Natural killer cell (primary cell): ENCODE measurements at regions not wholly inside any gene's neighbourhood (a gene's known extent, or its start where the extent isn't known, plus 50 kb on each side); places are given as distances from the start of the nearest gene placed in this dataset.

Experiments
- ATAC-seq, 3 donors: fragments of 150-1000 bp in 2 of 3; fragments of 200-7000 bp in 1 of 3; cut with Tn5 transposase; 1 replicate in 1 of 3; 2 replicates in 2 of 3; pipeline ENCODE4 v1.10.0; 2021; ENCODE audit warnings: mild to moderate bottlenecking in 2 of 3, moderate library complexity in 2 of 3
- DNase-seq, 2 donors: peaks; one replicate each; pipeline versions ENCODE4 v3.0.0 to v3.0.0-alpha.2; 2013 to 2021; ENCODE audit warnings: mixed read lengths in 1 of 2
- H3K27ac ChIP-seq: one replicate; pipeline ENCODE4 v1.5.1; 2013; ENCODE audit warnings: mild to moderate bottlenecking, low read length
- H3K27me3 ChIP-seq: one replicate; pipeline ENCODE4 v1.6.1; 2013; ENCODE audit warnings: low read length; ENCODE audit not compliant: control insufficient read depth, insufficient read depth
- H3K36me3 ChIP-seq: one replicate; pipeline ENCODE4 v1.6.1; 2013; ENCODE audit warnings: low read length; ENCODE audit not compliant: control insufficient read depth, insufficient read depth
- H3K4me1 ChIP-seq: one replicate; pipeline ENCODE4 v1.6.1; 2013; ENCODE audit warnings: low read length; ENCODE audit not compliant: control insufficient read depth, insufficient read depth
- H3K4me3 ChIP-seq: one replicate; pipeline ENCODE4 v1.5.1; 2013; ENCODE audit warnings: low read length
- H3K9me3 ChIP-seq: one replicate; pipeline ENCODE4 v1.6.1; 2013; ENCODE audit warnings: low read length; ENCODE audit not compliant: control insufficient read depth, insufficient read depth
- H3K27ac Mint-ChIP-seq, 2 donors: one replicate each; pipeline ENCODE4 v1.8.0; 2022; ENCODE audit warnings: mild to moderate bottlenecking in 2 of 2, mixed read lengths in 2 of 2, moderate library complexity in 1 of 2
- H3K27me3 Mint-ChIP-seq, 2 donors: one replicate each; pipeline ENCODE4 v1.8.0; 2022; ENCODE audit warnings: low read depth in 2 of 2, mixed read lengths in 2 of 2
- H3K36me3 Mint-ChIP-seq: one replicate; pipeline ENCODE4 v1.8.0; 2022; ENCODE audit warnings: mixed read lengths
- H3K4me1 Mint-ChIP-seq, 2 donors: one replicate each; pipeline ENCODE4 v1.8.0; 2022; ENCODE audit warnings: mixed read lengths in 2 of 2
- H3K4me3 Mint-ChIP-seq: one replicate; pipeline ENCODE4 v1.8.0; 2022; ENCODE audit warnings: mild to moderate bottlenecking, moderate library complexity, mixed read lengths
- H3K9me3 Mint-ChIP-seq, 2 donors: one replicate each; pipeline ENCODE4 v1.8.0; 2022; ENCODE audit warnings: mixed read lengths in 2 of 2
- CTCF ChIP-seq: fragments of 200-600 bp; IDR thresholded peaks from one replicate; pipeline ENCODE4 v1.8.0; 2022; ENCODE audit warnings: antibody characterized with exemption
- WGBS: methylation state at CpG from one replicate; pipeline ENCODE4 v1.1.7; 2013; ENCODE audit warnings: missing lambda C conversion rate; ENCODE audit not compliant: insufficient coverage; 5-methylcytosine and 5-hydroxymethylcytosine counted together
- intact Hi-C: fragments of 100-400 bp; cut with micrococcal nuclease; formaldehyde crosslinking; loops from one replicate; pipeline ENCODE4 v1.14.2; 2022

GRCh38 chr1:80994934-80995333, 805.8 kb upstream of the ADGRL2 start:
- Mint-ChIP-seq H3K36me3 (peaks cover 7% of the 10 kb centered on the region), H3K27ac (no peak overlapping the region), H3K27me3 (no peaks in the 10 kb centered on the region), H3K9me3 (peaks cover 3 to 8% of the 10 kb centered on the region in 2 donors), H3K4me1 (no peaks in the 10 kb centered on the region), H3K4me3 (no peak overlapping the region)
- Histone ChIP-seq H3K9me3 (no peaks in the 10 kb centered on the region), H3K27ac (no peak overlapping the region), H3K4me3 (no peak overlapping the region), H3K36me3 (no peaks in the 10 kb centered on the region), H3K27me3 (no peaks in the 10 kb centered on the region), H3K4me1 (no peaks in the 10 kb centered on the region)
- intact Hi-C loops, result no loop called here
- TF ChIP-seq CTCF, result no peak
- ATAC-seq (no peak), DNase-seq (no peak)

GRCh38 chr1:80994038-80994437, 806.7 kb upstream of the ADGRL2 start:
- 91% methylated on average over 1 of the region's 1 CpG for WGBS

GRCh38 chr1:80993154-80993980, 807.4 kb upstream of the ADGRL2 start:
- H3K27me3 Mint-ChIP-seq, result no peaks in the 10 kb centered on the region
- H3K9me3 Mint-ChIP-seq, result peaks cover 3 to 13% of the 10 kb centered on the region in 2 donors
- Histone ChIP-seq H3K27me3 (no peaks in the 10 kb centered on the region), H3K27ac (no peak overlapping the region), H3K9me3 (no peaks in the 10 kb centered on the region), H3K4me3 (no peak overlapping the region), H3K4me1 (no peaks in the 10 kb centered on the region), H3K36me3 (no peaks in the 10 kb centered on the region)
- H3K4me1 Mint-ChIP-seq, result no peaks in the 10 kb centered on the region
- DNase-seq, result no peak
- no peak overlapping the region for H3K27ac Mint-ChIP-seq
- intact Hi-C loops, result no loop called here
- no peak overlapping the region for H3K4me3 Mint-ChIP-seq
- peaks cover 7% of the 10 kb centered on the region for H3K36me3 Mint-ChIP-seq
- ATAC-seq, result no peak
- no peak for TF ChIP-seq CTCF
- WGBS, result 91% methylated on average over 2 of the region's 4 CpGs

More at GRCh38 chr1:80994038-80994437, 806.7 kb upstream of the ADGRL2 start:
- no peaks in the 10 kb centered on the region for H3K36me3 ChIP-seq
- intact Hi-C loops, result no loop called here
- TF ChIP-seq CTCF, result no peak
- no peaks in the 10 kb centered on the region for H3K4me1 ChIP-seq
- no peaks in the 10 kb centered on the region for H3K9me3 ChIP-seq
- ATAC-seq (no peak), DNase-seq (no peak)
- Mint-ChIP-seq H3K36me3 (peaks cover 7% of the 10 kb centered on the region), H3K27ac (no peak overlapping the region), H3K27me3 (no peaks in the 10 kb centered on the region), H3K4me3 (no peak overlapping the region), H3K4me1 (no peaks in the 10 kb centered on the region), H3K9me3 (peaks cover 3 to 12% of the 10 kb centered on the region in 2 donors)
- H3K4me3 ChIP-seq, result no peak overlapping the region
- no peaks in the 10 kb centered on the region for H3K27me3 ChIP-seq
- H3K27ac ChIP-seq, result no peak overlapping the region

GRCh38 chr1:80989455-80989854, 811.3 kb upstream of the ADGRL2 start:
- intact Hi-C loops, result no loop called here
- no peak overlapping the region for H3K27ac ChIP-seq
- 100% methylated on average over 1 of the region's 2 CpGs for WGBS
- no peak overlapping the region for H3K4me3 ChIP-seq
- ATAC-seq (no peak), DNase-seq (no peak)
- H3K4me1 Mint-ChIP-seq, result no peaks in the 10 kb centered on the region
- no peaks in the 10 kb centered on the region for H3K36me3 ChIP-seq
- H3K9me3 Mint-ChIP-seq, result peaks cover 8 to 12% of the 10 kb centered on the region in 2 donors
- TF ChIP-seq CTCF, result no peak
- H3K27me3 ChIP-seq, result no peaks in the 10 kb centered on the region
- peaks cover 7% of the 10 kb centered on the region for H3K36me3 Mint-ChIP-seq
- H3K9me3 ChIP-seq, result no peaks in the 10 kb centered on the region
- H3K4me3 Mint-ChIP-seq, result no peak overlapping the region
- no peaks in the 10 kb centered on the region for H3K27me3 Mint-ChIP-seq
- no peaks in the 10 kb centered on the region for H3K4me1 ChIP-seq
- H3K27ac Mint-ChIP-seq, result no peak overlapping the region
